HG02610 (cell line): ENCODE measurements at regions not wholly inside any gene's neighbourhood (a gene's known extent, or its start where the extent isn't known, plus 50 kb on each side); places are given as distances from the start of the nearest gene placed in this dataset.
"Not testable (repeated sequence)": the region's sequence is repeated elsewhere in the genome, so short reads cannot be mapped to it uniquely, and the experiment has no call there.

Experiments
- ATAC-seq: cut with Tn5 transposase; IDR thresholded peaks from one replicate; pipeline ENCODE4 v1.9.1; 2021; ENCODE audit warnings: mild to moderate bottlenecking, moderate library complexity; ENCODE audit not compliant: unreplicated experiment

GRCh38 chr16:85527767-85528297 lies 85.3 kb upstream of the GSE1 start:
- no peak for ATAC-seq

- no peak for ATAC-seq
Observed at GRCh38 chr16:85528528-85529387, 84.4 kb upstream of the GSE1 start.

- ATAC-seq = no peak
Observed at GRCh38 chr16:85529489-85530369, 83.4 kb upstream of the GSE1 start.

- ATAC-seq = no peak
Observed at GRCh38 chr16:85530370-85530739, 82.8 kb upstream of the GSE1 start.

- no peak for ATAC-seq
Observed at GRCh38 chr16:85531516-85531915, 81.6 kb upstream of the GSE1 start.

- ATAC-seq = no peak
Observed at GRCh38 chr16:85532147-85532546, 81.0 kb upstream of the GSE1 start.

GRCh38 chr16:85533593-85533992 lies 79.5 kb upstream of the GSE1 start:
- not testable (repeated sequence) for ATAC-seq

- ATAC-seq = no peak
Observed at GRCh38 chr16:85534536-85535351, 78.4 kb upstream of the GSE1 start.

- no peak for ATAC-seq
Observed at GRCh38 chr16:85535352-85536072, 77.6 kb upstream of the GSE1 start.

- ATAC-seq = no peak
Observed at GRCh38 chr16:85536073-85536410, 77.1 kb upstream of the GSE1 start.

- ATAC-seq = no peak
Observed at GRCh38 chr16:85536411-85537330, 76.5 kb upstream of the GSE1 start.

- ATAC-seq = no peak
Observed at GRCh38 chr16:85537331-85537788, 75.8 kb upstream of the GSE1 start.

GRCh38 chr16:85537795-85538401 lies 75.2 kb upstream of the GSE1 start:
- ATAC-seq = no peak

- ATAC-seq = no peak
Observed at GRCh38 chr16:85539084-85539483, 74.0 kb upstream of the GSE1 start.

GRCh38 chr16:85539629-85540291 lies 73.4 kb upstream of the GSE1 start:
- ATAC-seq = no peak

GRCh38 chr16:85541181-85541580 lies 71.9 kb upstream of the GSE1 start:
- no peak for ATAC-seq

GRCh38 chr16:85541619-85541979 lies 71.5 kb upstream of the GSE1 start:
- ATAC-seq = no peak
